ENCODE measurements at regions not wholly inside any gene's neighbourhood (a gene's known extent, or its start where the extent isn't known, plus 50 kb on each side); places are given as distances from the start of the nearest gene placed in this dataset.
"Not testable (repeated sequence)": the region's sequence is repeated elsewhere in the genome, so short reads cannot be mapped to it uniquely, and the experiment has no call there.

- H3K9me3 ChIP-seq, result no peaks in the 10 kb centered on the region
- DNase-seq, result no peak
- H3K27me3 ChIP-seq, result no peaks in the 10 kb centered on the region
- no peak overlapping the region for H3K4me3 ChIP-seq
- no peaks in the 10 kb centered on the region for H3K36me3 ChIP-seq
Measured at GRCh38 chr6:27101824-27102223, 145.7 kb upstream of the PRSS16 start.

- Histone ChIP-seq H3K9me3 (no peaks in the 10 kb centered on the region), H3K27me3 (no peaks in the 10 kb centered on the region), H3K4me3 (no peak overlapping the region), H3K36me3 (no peaks in the 10 kb centered on the region)
- no peak for DNase-seq
Measured at GRCh38 chr6:27106382-27106781, 141.1 kb upstream of the PRSS16 start.

- no peaks in the 10 kb centered on the region for H3K27me3 ChIP-seq
- DNase-seq, result no peak
- H3K9me3 ChIP-seq, result no peaks in the 10 kb centered on the region
- no peak overlapping the region for H3K4me3 ChIP-seq
- no peaks in the 10 kb centered on the region for H3K36me3 ChIP-seq
Measured at GRCh38 chr6:27111743-27112142, 135.8 kb upstream of the PRSS16 start.

- DNase-seq, result no peak
Measured at GRCh38 chr6:27112974-27113373, 134.5 kb upstream of the PRSS16 start.

GRCh38 chr6:27119329-27119728 lies 128.2 kb upstream of the PRSS16 start:
- H3K27me3 ChIP-seq, result no peaks in the 10 kb centered on the region
- H3K36me3 ChIP-seq, result no peaks in the 10 kb centered on the region
- no peak overlapping the region for H3K4me3 ChIP-seq
- no peaks in the 10 kb centered on the region for H3K9me3 ChIP-seq
- no peak for DNase-seq

More at GRCh38 chr6:27112974-27113373, 134.5 kb upstream of the PRSS16 start:
- H3K9me3 ChIP-seq, result no peaks in the 10 kb centered on the region
- H3K36me3 ChIP-seq, result no peaks in the 10 kb centered on the region
- no peaks in the 10 kb centered on the region for H3K27me3 ChIP-seq
- no peak overlapping the region for H3K4me3 ChIP-seq

- H3K9me3 ChIP-seq, result no peaks in the 10 kb centered on the region
- no peak overlapping the region for H3K4me3 ChIP-seq
- H3K27me3 ChIP-seq, result no peaks in the 10 kb centered on the region
- no peaks in the 10 kb centered on the region for H3K36me3 ChIP-seq
- DNase-seq, result no peak
Measured at GRCh38 chr6:27119761-27120160, 127.7 kb upstream of the PRSS16 start.

- DNase-seq, result no peak
- no peak overlapping the region for H3K4me3 ChIP-seq
- no peaks in the 10 kb centered on the region for H3K36me3 ChIP-seq
- H3K9me3 ChIP-seq, result no peaks in the 10 kb centered on the region
- H3K27me3 ChIP-seq, result no peaks in the 10 kb centered on the region
Measured at GRCh38 chr6:27121640-27122039, 125.9 kb upstream of the PRSS16 start.

GRCh38 chr6:27124252-27124657 lies 123.2 kb upstream of the PRSS16 start:
- DNase-seq, result no peak
- Histone ChIP-seq H3K36me3 (no peaks in the 10 kb centered on the region), H3K9me3 (no peaks in the 10 kb centered on the region)

GRCh38 chr6:27126046-27126814 lies 121.3 kb upstream of the PRSS16 start:
- Histone ChIP-seq H3K27me3 (no peaks in the 10 kb centered on the region), H3K9me3 (no peaks in the 10 kb centered on the region), H3K4me3 (no peak overlapping the region; the same call in 1 of the 2 replicates), H3K36me3 (no peaks in the 10 kb centered on the region)
- no peak for DNase-seq

More at GRCh38 chr6:27124252-27124657, 123.2 kb upstream of the PRSS16 start:
- H3K4me3 ChIP-seq, result no peak overlapping the region
- no peaks in the 10 kb centered on the region for H3K27me3 ChIP-seq

GRCh38 chr6:27126815-27127537 lies 120.5 kb upstream of the PRSS16 start:
- peak overlapping the region; percentile 35 for H3K4me3 ChIP-seq
- no peaks in the 10 kb centered on the region for H3K9me3 ChIP-seq
- DNase-seq, result peak; percentile 85
- no peaks in the 10 kb centered on the region for H3K36me3 ChIP-seq
- H3K27me3 ChIP-seq, result no peaks in the 10 kb centered on the region

GRCh38 chr6:27127874-27128273 lies 119.6 kb upstream of the PRSS16 start:
- H3K36me3 ChIP-seq, DNase-seq, H3K27me3 ChIP-seq, H3K9me3 ChIP-seq, H3K4me3 ChIP-seq: not testable (repeated sequence)

- H3K4me3 ChIP-seq, result no peak overlapping the region
- no peaks in the 10 kb centered on the region for H3K36me3 ChIP-seq
- H3K9me3 ChIP-seq, result no peaks in the 10 kb centered on the region
- DNase-seq, result no peak
- no peaks in the 10 kb centered on the region for H3K27me3 ChIP-seq
Measured at GRCh38 chr6:27128311-27129094, 119.0 kb upstream of the PRSS16 start.

- H3K36me3 ChIP-seq, result no peaks in the 10 kb centered on the region; the same call in 1 of the 2 replicates
- H3K9me3 ChIP-seq, result no peaks in the 10 kb centered on the region
- no peak overlapping the region for H3K4me3 ChIP-seq
- H3K27me3 ChIP-seq, result no peaks in the 10 kb centered on the region
- DNase-seq, result no peak
Measured at GRCh38 chr6:27129095-27129815, 118.2 kb upstream of the PRSS16 start.

- Histone ChIP-seq H3K9me3 (no peaks in the 10 kb centered on the region), H3K36me3 (no peaks in the 10 kb centered on the region; the same call in 1 of the 2 replicates), H3K27me3 (no peaks in the 10 kb centered on the region), H3K4me3 (no peak overlapping the region)
- no peak for DNase-seq
Measured at GRCh38 chr6:27129917-27130316, 117.6 kb upstream of the PRSS16 start.

- no peaks in the 10 kb centered on the region for H3K27me3 ChIP-seq
- DNase-seq, result no peak
- H3K4me3 ChIP-seq, result peak overlapping the region; percentile 65
Measured at GRCh38 chr6:27130668-27131428, 116.7 kb upstream of the PRSS16 start.

GRCh38 chr6:27132282-27132531 lies 115.3 kb upstream of the PRSS16 start:
- not testable (repeated sequence) for DNase-seq, H3K9me3 ChIP-seq, H3K27me3 ChIP-seq, H3K36me3 ChIP-seq
- peak overlapping the region; percentile 65 for H3K4me3 ChIP-seq

More at GRCh38 chr6:27130668-27131428, 116.7 kb upstream of the PRSS16 start:
- Histone ChIP-seq H3K9me3 (no peaks in the 10 kb centered on the region), H3K36me3 (no peaks in the 10 kb centered on the region; the same call in 1 of the 2 replicates)

All from MG63 (cell line).